Omental fat pad (tissue), 3 donors: ENCODE measurements at regions not wholly inside any gene's neighbourhood (a gene's known extent, or its start where the extent isn't known, plus 50 kb on each side); places are given as distances from the start of the nearest gene placed in this dataset.
"Not testable (repeated sequence)": the region's sequence is repeated elsewhere in the genome, so short reads cannot be mapped to it uniquely, and the experiment has no call there.

ENCODE experiments used
- ATAC-seq: fragments of 150-250 bp; one replicate; pipeline ENCODE4 v1.9.1; 2016; ENCODE audit warnings: mild to moderate bottlenecking, moderate library complexity; ENCODE audit not compliant: low FRiP score
- DNase-seq: peaks from one replicate; pipeline ENCODE4 v3.0.0-alpha.2; 2019; ENCODE audit warnings: low spot score
- CTCF ChIP-seq, 3 donors: fragments of 450-650 bp; IDR thresholded peaks; one replicate each; pipeline ENCODE4 v1.5.1; 2016 to 2017; ENCODE audit warnings: antibody characterized with exemption in 3 of 3, mild to moderate bottlenecking in 3 of 3, moderate library complexity in 2 of 3

GRCh38 chr4:79574741-79575451, 166.9 kb upstream of the GK2 start:
- DNase-seq (no peak), ATAC-seq (no peak)

DNA sequence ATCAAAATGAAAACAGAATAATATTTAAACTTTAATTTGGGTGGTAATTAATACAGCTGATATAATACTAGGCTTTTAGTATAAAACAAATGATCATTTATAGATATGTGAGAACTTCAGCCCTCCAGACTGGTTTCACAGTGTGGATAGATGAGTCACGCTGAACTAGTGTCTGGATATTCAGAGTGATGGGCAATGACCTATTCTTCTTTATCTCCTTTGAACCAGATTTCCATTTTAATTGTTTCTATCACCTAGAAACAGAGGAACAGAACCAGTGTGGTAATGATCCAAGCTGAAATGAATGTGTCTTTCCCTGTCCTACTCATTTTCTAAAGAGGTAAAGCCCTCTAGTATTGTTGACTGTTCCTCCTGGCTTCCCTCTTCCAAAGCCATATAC, 155.2 kb upstream of the GK2 start:
- no peak for DNase-seq
- no peak for ATAC-seq
- TF ChIP-seq CTCF (IDR thresholded peaks at IDR 0.05): no peak

More at GRCh38 chr4:79574741-79575451, 166.9 kb upstream of the GK2 start:
- no peak for TF ChIP-seq CTCF (IDR thresholded peaks at IDR 0.05)

DNA sequence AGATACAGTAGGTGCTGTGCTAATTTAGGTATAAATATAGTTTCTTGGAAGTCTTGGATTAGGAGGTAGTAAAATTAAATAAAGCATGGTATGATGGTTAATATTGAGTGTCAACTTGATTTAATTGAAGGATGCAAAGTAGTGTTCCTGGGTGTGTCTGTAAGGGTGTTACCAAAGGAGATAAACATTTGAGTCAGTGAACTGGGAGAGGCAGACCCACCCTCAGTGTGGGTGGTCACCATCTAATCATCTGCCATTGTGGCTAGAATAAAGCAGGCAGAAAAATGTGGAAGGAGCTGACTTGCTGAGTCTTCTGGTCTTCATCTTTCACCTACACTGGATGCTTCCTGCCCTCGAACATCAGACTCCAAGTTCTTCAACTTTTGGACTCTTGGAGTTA, 153.7 kb upstream of the GK2 start:
- ATAC-seq (no peak), DNase-seq (no peak)
- no peak for TF ChIP-seq CTCF (IDR thresholded peaks at IDR 0.05)

DNA sequence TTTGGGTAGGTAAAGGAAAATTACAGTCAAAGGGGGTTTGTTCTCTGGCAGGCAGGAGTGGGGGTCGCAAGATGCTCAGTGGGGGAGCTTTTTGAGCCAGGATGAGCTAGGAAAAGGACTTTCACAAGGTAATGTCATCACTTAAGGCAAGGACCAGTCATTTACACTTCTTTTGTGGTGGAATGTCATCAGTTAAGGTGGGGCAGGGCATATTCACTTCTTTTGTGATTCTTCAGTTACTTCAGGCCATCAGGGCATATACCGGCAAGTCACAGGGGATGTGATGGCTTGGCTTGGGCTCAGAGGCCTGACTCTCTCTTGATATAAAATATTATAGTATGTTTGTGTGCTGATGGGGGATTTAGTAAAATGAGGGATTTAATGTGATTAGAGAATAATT, 151.4 kb upstream of the GK2 start:
- ATAC-seq, DNase-seq: not testable (repeated sequence)

GRCh38 chr4:79552311-79552710, 144.3 kb upstream of the GK2 start:
- DNase-seq (no peak), ATAC-seq (no peak)
- TF ChIP-seq CTCF (IDR thresholded peaks at IDR 0.05): no peak

DNA sequence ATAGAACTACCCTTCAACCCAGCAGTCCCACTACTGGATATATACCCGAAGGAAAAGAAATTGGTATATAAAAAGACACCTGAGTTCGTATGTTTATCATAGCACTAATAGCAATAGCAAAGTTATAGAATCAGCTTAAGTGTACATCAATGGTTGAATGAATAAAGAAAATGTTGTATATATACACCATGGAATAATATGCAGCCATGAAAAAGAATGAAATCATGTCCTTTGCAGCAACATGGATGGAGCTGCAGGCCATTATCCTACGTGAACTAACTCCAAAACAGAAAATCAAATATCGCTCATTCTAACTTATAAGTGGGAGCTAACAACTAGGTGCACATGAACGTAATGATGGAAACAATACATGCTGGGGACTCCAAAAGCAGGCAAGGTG, 143.5 kb upstream of the GK2 start:
- DNase-seq: no peak
- no peak for ATAC-seq
- no peak for TF ChIP-seq CTCF (IDR thresholded peaks at IDR 0.05)

- TF ChIP-seq CTCF (IDR thresholded peaks at IDR 0.05): no peak
- ATAC-seq (no peak), DNase-seq (no peak)
Measured at GRCh38 chr4:79547851-79548250, 139.8 kb upstream of the GK2 start.

- DNase-seq, ATAC-seq: not testable (repeated sequence)
Measured at GRCh38 chr4:79545292-79545691, 137.3 kb upstream of the GK2 start.
